GM23338 (cell line): ENCODE measurements at regions not wholly inside any gene's neighbourhood (a gene's known extent, or its start where the extent isn't known, plus 50 kb on each side); places are given as distances from the start of the nearest gene placed in this dataset.

Source experiments
- ATAC-seq: fragments of 200-7000 bp; cut with Tn5 transposase; 3 replicates; pipeline ENCODE4 v1.9.1; 2020
- DNase-seq: peaks from one replicate; pipeline ENCODE4 v3.0.0-alpha.2; 2015; ENCODE audit warnings: low spot score
- H2AFZ ChIP-seq: fragments of 200-600 bp; sonication (generic); 2 replicates; pipeline ENCODE4 v1.8.0; 2016; ENCODE audit warnings: antibody characterized with exemption, mild to moderate bottlenecking, moderate library complexity
- H3F3A ChIP-seq: fragments of 200-600 bp; sonication (generic); replicated peaks from 2 replicates; pipeline ENCODE4 v1.8.0; 2017; ENCODE audit warnings: antibody characterized with exemption, mixed run types, low read depth
- H3K27ac ChIP-seq: fragments of 200-600 bp; sonication (generic); 2 replicates; pipeline ENCODE4 v1.6.1; 2016; ENCODE audit warnings: low read depth
- H3K27me3 ChIP-seq: fragments of 200-600 bp; sonication (generic); 2 replicates; pipeline ENCODE4 v1.8.0; 2016; ENCODE audit warnings: mild to moderate bottlenecking, mixed run types, moderate library complexity; ENCODE audit not compliant: insufficient read depth
- H3K36me3 ChIP-seq: fragments of 200-600 bp; sonication (generic); 2 replicates; pipeline ENCODE4 v1.8.0; 2016; ENCODE audit warnings: mild to moderate bottlenecking; ENCODE audit not compliant: insufficient read depth
- H3K4me1 ChIP-seq: fragments of 200-600 bp; sonication (generic); 2 replicates; pipeline ENCODE4 v1.8.0; 2016; ENCODE audit warnings: mild to moderate bottlenecking, moderate library complexity; ENCODE audit not compliant: insufficient read depth
- H3K4me2 ChIP-seq: fragments of 200-600 bp; sonication (generic); 2 replicates; pipeline ENCODE4 v1.7.1; 2017; ENCODE audit warnings: mixed run types
- H3K4me3 ChIP-seq: fragments of 200-600 bp; sonication (generic); 2 replicates; pipeline ENCODE4 v1.6.1; 2016; ENCODE audit warnings: mixed run types
- H3K79me2 ChIP-seq: fragments of 200-600 bp; sonication (generic); replicated peaks from 2 replicates; pipeline ENCODE4 v1.8.0; 2017; ENCODE audit warnings: mild to moderate bottlenecking; ENCODE audit not compliant: insufficient read depth
- H3K9me2 ChIP-seq: fragments of 200-600 bp; sonication (generic); 2 replicates; pipeline ENCODE4 v1.8.0; 2017; ENCODE audit not compliant: insufficient read depth
- H4K20me1 ChIP-seq: fragments of 200-600 bp; sonication (generic); replicated peaks from 2 replicates; pipeline ENCODE4 v1.8.0; 2017; ENCODE audit warnings: mild to moderate bottlenecking; ENCODE audit not compliant: insufficient read depth
- H3K27ac Mint-ChIP-seq: 2 replicates; pipeline ENCODE4 v1.8.0; 2020; ENCODE audit warnings: inconsistent platforms, mild to moderate bottlenecking, moderate library complexity, mixed read lengths
- H3K27me3 Mint-ChIP-seq: 3 replicates; pipeline ENCODE4 v1.8.0; 2022; ENCODE audit warnings: low read depth, mild to moderate bottlenecking, moderate library complexity, mixed read lengths, inconsistent platforms; ENCODE audit not compliant: insufficient read depth, poor library complexity
- H3K36me3 Mint-ChIP-seq: 3 replicates; pipeline ENCODE4 v1.8.0; 2021; ENCODE audit warnings: low read depth, mild to moderate bottlenecking, inconsistent platforms, moderate library complexity, mixed read lengths
- H3K4me1 Mint-ChIP-seq: 3 replicates; pipeline ENCODE4 v1.8.0; 2020; ENCODE audit warnings: mild to moderate bottlenecking, inconsistent platforms, mixed read lengths
- H3K4me3 Mint-ChIP-seq: 3 replicates; pipeline ENCODE4 v1.8.0; 2021; ENCODE audit warnings: moderate library complexity, mild to moderate bottlenecking, inconsistent platforms, mixed read lengths
- H3K9me3 Mint-ChIP-seq: 3 replicates; pipeline ENCODE4 v1.8.0; 2020; ENCODE audit warnings: moderate library complexity, mild to moderate bottlenecking, inconsistent platforms, mixed read lengths
- CREB1 ChIP-seq: fragments of 250-450 bp; sonication (Bioruptor Pico); IDR thresholded peaks from 2 replicates; pipeline ENCODE4 v1.5.0; 2020; ENCODE audit warnings: low read depth, mild to moderate bottlenecking, moderate library complexity
- NANOG ChIP-seq: IDR thresholded peaks from 2 replicates; pipeline ENCODE4 v1.6.1; 2016; ENCODE audit warnings: antibody characterized with exemption, borderline replicate concordance
- POLR2AphosphoS5 ChIP-seq: IDR thresholded peaks from 2 replicates; pipeline ENCODE4 v1.6.1; 2016; ENCODE audit warnings: antibody characterized with exemption, low read depth
- STAT1 ChIP-seq: IDR thresholded peaks from one replicate; pipeline ENCODE4 v1.6.1; 2016; ENCODE audit warnings: antibody characterized with exemption; ENCODE audit not compliant: unreplicated experiment
- TF ChIP-seq, protein P1 (sequence below): IDR thresholded peaks from 2 replicates; pipeline ENCODE4 v1.6.1; 2016; ENCODE audit warnings: antibody characterized with exemption
- TF ChIP-seq, protein P2 (sequence below): IDR thresholded peaks from one replicate; pipeline ENCODE4 v1.6.1; 2018; ENCODE audit warnings: antibody characterized with exemption; ENCODE audit not compliant: unreplicated experiment
- TF ChIP-seq, protein P3 (sequence below), 2 experiments: fragments of 200-600 bp in 1 of 2; sonication (generic) in 1 of 2; conservative IDR thresholded peaks; 2 replicates each; pipeline versions ENCODE4 v1.5.1 to v1.6.1; 2016 to 2017; ENCODE audit warnings: antibody characterized with exemption in 2 of 2, low read depth in 2 of 2, mild to moderate bottlenecking in 2 of 2, moderate library complexity in 1 of 2

DNA sequence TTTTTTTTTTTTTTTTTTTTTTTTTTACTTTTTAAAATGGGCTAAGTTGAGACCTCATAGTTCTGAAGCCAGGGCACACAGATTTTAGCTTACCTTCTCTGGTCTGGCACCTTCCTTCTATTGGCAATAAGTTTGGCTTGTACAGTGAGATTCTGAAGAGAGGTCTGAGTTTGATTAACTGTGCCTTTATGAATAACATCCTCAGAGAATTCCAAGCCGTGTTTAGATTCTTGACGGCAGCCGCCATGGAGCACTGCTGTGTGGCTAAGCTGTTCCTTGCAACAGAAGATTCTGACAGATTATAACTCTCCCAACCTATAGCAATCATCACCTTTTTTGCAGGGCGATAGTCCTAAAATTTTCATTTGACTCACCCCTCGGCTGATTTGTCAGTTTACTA lies 354.9 kb upstream of the FAR2 start (continued):
- TF ChIP-seq, protein P1, sequence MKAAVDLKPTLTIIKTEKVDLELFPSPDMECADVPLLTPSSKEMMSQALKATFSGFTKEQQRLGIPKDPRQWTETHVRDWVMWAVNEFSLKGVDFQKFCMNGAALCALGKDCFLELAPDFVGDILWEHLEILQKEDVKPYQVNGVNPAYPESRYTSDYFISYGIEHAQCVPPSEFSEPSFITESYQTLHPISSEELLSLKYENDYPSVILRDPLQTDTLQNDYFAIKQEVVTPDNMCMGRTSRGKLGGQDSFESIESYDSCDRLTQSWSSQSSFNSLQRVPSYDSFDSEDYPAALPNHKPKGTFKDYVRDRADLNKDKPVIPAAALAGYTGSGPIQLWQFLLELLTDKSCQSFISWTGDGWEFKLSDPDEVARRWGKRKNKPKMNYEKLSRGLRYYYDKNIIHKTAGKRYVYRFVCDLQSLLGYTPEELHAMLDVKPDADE, result no peak
- no peak for TF ChIP-seq CREB1

DNA sequence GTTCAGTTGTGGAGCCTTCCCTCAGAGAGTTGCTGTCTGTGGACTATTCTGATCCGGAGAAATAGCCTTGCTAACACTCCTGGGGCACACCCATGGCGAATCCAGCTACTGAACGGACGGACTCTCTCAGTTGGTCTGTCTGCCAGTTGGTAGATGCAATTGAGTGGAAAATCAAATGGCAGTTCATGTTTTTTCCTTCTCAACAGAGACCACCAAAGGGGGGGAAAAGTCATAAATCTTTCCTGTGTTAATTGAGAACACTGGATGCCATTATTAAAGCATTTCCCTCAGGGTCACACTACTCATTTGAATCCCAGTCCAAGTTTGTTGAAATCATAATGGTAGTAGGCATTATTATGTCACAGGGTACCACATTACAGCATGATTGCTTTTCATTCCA lies 354.3 kb upstream of the FAR2 start:
- Histone ChIP-seq H3K4me1 (0 out of 2 replicates have a peak, but pooled peaks cover 4% of the 10 kb centered on the region), H3K79me2 (no peaks in the 10 kb centered on the region), H3K9me2 (peaks cover 16% of the 10 kb centered on the region), H4K20me1 (no peaks in the 10 kb centered on the region), H3K4me3 (no peak overlapping the region), H3K27me3 (no peaks in the 10 kb centered on the region), H3F3A (no peaks in the 10 kb centered on the region), H3K27ac (no peak overlapping the region), H2AFZ (peak overlapping the region; percentile 54; the same call in 1 of the 2 replicates), H3K4me2 (no peak overlapping the region), H3K36me3 (no peaks in the 10 kb centered on the region)
- DNase-seq, result no peak
- no peak for ATAC-seq
- no peak overlapping the region for H3K27ac Mint-ChIP-seq
- H3K4me1 Mint-ChIP-seq, result 0 out of 3 replicates have a peak, but pooled peaks cover 3% of the 10 kb centered on the region
- no peaks in the 10 kb centered on the region for H3K9me3 Mint-ChIP-seq
- H3K4me3 Mint-ChIP-seq, result no peak overlapping the region
- TF ChIP-seq, protein P2, sequence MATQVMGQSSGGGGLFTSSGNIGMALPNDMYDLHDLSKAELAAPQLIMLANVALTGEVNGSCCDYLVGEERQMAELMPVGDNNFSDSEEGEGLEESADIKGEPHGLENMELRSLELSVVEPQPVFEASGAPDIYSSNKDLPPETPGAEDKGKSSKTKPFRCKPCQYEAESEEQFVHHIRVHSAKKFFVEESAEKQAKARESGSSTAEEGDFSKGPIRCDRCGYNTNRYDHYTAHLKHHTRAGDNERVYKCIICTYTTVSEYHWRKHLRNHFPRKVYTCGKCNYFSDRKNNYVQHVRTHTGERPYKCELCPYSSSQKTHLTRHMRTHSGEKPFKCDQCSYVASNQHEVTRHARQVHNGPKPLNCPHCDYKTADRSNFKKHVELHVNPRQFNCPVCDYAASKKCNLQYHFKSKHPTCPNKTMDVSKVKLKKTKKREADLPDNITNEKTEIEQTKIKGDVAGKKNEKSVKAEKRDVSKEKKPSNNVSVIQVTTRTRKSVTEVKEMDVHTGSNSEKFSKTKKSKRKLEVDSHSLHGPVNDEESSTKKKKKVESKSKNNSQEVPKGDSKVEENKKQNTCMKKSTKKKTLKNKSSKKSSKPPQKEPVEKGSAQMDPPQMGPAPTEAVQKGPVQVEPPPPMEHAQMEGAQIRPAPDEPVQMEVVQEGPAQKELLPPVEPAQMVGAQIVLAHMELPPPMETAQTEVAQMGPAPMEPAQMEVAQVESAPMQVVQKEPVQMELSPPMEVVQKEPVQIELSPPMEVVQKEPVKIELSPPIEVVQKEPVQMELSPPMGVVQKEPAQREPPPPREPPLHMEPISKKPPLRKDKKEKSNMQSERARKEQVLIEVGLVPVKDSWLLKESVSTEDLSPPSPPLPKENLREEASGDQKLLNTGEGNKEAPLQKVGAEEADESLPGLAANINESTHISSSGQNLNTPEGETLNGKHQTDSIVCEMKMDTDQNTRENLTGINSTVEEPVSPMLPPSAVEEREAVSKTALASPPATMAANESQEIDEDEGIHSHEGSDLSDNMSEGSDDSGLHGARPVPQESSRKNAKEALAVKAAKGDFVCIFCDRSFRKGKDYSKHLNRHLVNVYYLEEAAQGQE, result no peak
- TF ChIP-seq STAT1, result no peak
- no peak for TF ChIP-seq NANOG
- TF ChIP-seq, protein P1, result no peak
- TF ChIP-seq, protein P3, sequence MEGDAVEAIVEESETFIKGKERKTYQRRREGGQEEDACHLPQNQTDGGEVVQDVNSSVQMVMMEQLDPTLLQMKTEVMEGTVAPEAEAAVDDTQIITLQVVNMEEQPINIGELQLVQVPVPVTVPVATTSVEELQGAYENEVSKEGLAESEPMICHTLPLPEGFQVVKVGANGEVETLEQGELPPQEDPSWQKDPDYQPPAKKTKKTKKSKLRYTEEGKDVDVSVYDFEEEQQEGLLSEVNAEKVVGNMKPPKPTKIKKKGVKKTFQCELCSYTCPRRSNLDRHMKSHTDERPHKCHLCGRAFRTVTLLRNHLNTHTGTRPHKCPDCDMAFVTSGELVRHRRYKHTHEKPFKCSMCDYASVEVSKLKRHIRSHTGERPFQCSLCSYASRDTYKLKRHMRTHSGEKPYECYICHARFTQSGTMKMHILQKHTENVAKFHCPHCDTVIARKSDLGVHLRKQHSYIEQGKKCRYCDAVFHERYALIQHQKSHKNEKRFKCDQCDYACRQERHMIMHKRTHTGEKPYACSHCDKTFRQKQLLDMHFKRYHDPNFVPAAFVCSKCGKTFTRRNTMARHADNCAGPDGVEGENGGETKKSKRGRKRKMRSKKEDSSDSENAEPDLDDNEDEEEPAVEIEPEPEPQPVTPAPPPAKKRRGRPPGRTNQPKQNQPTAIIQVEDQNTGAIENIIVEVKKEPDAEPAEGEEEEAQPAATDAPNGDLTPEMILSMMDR (conservative IDR thresholded peaks at IDR 0.05; ENCODE audit: low read depth in 2 of 2), result no peak
- no peak for TF ChIP-seq POLR2AphosphoS5
- no peaks in the 10 kb centered on the region for H3K36me3 Mint-ChIP-seq
- no peaks in the 10 kb centered on the region for H3K27me3 Mint-ChIP-seq
